ENCODE measurements at regions not wholly inside any gene's neighbourhood (a gene's known extent, or its start where the extent isn't known, plus 50 kb on each side); places are given as distances from the start of the nearest gene placed in this dataset.
A peak's percentile ranks its signal among the peaks of the same experiment; 100 is the strongest.

DNA sequence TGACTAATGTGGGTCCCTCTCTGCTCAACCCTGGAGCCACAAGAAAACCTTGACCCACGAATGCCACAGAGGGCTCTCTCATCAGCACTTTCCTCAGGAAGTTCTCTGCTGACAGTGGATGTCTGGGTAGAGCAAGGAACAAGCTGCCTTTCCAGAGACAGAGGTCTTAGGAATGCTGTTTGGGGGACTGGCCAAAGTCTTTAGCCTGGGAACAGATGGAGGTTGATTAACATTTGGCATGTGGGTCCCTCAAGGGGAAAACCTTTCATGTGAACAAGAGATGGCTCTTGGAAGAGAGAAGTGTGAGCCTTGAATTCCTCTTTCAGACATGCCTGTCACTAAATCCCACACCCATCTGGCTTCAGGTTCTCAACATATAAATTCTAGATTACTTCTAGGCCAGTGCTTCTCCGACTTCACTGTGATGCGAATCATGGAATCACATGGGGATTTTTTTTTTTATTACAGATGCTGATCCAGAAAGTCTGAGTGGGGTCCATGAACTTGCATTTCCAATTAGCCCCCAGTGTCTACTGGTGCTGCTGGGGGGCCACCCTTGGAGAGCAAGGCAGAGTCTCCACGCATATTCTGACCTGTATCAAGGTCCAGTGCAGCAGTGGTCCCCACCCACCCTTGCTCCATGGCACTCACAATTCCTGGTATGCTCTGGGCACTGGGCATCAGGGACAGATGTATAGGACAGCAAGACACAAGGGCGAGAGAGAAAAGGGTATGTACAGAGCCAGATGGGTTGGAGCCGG, 360.4 kb downstream of the CXCL12 start:
- Histone ChIP-seq H3K27ac (ENCODE audit: low read length) (no peak overlapping the region), H3K4me3 (ENCODE audit: low read length) (no peak overlapping the region), H3K4me1 (ENCODE audit: control insufficient read depth, insufficient read depth, low read length) (peaks cover 38% of the 10 kb centered on the region), H3K9me3 (replicated peaks; ENCODE audit: control insufficient read depth, low read depth, low read length) (peaks cover 8% of the 10 kb centered on the region), H3K36me3 (ENCODE audit: control insufficient read depth, insufficient read depth, low read length) (no peaks in the 10 kb centered on the region), H3K27me3 (ENCODE audit: control insufficient read depth, insufficient read depth, low read length) (no peaks in the 10 kb centered on the region)
- WGBS (ENCODE audit: insufficient coverage): 82% methylated on average over 2 of the region's 6 CpGs
- peak; percentile 60 for DNase-seq

DNA sequence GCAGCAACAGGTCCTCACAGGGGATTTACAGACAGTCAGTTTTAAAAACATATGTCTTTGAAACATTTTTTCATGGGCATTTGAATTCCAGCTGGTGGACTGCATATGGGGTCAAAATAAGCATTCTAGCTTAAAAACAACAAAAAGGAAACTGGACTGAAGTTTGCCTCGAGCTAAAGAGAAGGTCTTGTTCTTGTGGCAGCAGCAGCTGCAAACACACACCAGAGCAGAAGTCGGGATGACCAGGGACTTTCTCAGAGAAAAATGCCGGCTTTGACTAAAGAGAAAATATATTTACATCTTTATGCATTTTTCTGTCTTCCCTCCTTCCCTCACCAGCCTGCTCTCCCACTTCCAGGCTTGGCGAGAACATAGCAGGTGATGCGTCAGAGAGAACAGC, 361.4 kb downstream of the CXCL12 start:
- WGBS (ENCODE audit: insufficient coverage): no CpG with 5 or more reads among the region's 5 CpGs
- no peaks in the 10 kb centered on the region for H3K36me3 ChIP-seq (ENCODE audit: control insufficient read depth, insufficient read depth, low read length)

DNA sequence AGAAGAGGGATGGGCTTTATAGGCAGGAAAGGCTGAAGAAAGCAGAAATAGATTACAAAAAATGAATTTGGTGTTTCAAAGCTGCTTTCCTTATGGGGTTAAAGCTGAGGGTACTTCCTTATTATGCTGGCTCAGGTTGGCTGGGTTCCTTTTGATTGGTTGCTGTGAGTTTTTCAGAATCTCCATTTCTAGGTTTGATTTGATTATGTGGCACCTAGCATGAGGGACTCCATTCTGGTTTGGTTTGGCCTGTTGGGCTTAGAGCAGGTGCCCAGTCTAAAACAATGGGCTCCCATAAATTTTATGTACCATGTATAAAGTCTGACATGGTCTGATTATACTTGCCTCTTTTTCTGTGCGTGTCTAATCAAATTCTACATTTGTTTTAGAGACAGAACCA, 362.7 kb downstream of the CXCL12 start:
- H3K36me3 ChIP-seq (ENCODE audit: control insufficient read depth, insufficient read depth, low read length): no peaks in the 10 kb centered on the region
- no peak for DNase-seq
- H3K4me1 ChIP-seq (ENCODE audit: control insufficient read depth, insufficient read depth, low read length): peaks cover 36% of the 10 kb centered on the region
- H3K27me3 ChIP-seq (ENCODE audit: control insufficient read depth, insufficient read depth, low read length): no peaks in the 10 kb centered on the region
- H3K27ac ChIP-seq (ENCODE audit: low read length): no peak overlapping the region
- no CpG with 5 or more reads among the region's 1 CpG for WGBS (ENCODE audit: insufficient coverage)
- no peak overlapping the region for H3K4me3 ChIP-seq (ENCODE audit: low read length)
- H3K9me3 ChIP-seq (replicated peaks; ENCODE audit: control insufficient read depth, low read depth, low read length): peaks cover 8% of the 10 kb centered on the region

More for the DNA sequence above, 361.4 kb downstream of the CXCL12 start:
- Histone ChIP-seq H3K4me1 (ENCODE audit: control insufficient read depth, insufficient read depth, low read length) (peaks cover 36% of the 10 kb centered on the region), H3K27ac (ENCODE audit: low read length) (no peak overlapping the region), H3K27me3 (ENCODE audit: control insufficient read depth, insufficient read depth, low read length) (no peaks in the 10 kb centered on the region), H3K9me3 (replicated peaks; ENCODE audit: control insufficient read depth, low read depth, low read length) (peaks cover 8% of the 10 kb centered on the region), H3K4me3 (ENCODE audit: low read length) (no peak overlapping the region)
- DNase-seq: no peak

DNA sequence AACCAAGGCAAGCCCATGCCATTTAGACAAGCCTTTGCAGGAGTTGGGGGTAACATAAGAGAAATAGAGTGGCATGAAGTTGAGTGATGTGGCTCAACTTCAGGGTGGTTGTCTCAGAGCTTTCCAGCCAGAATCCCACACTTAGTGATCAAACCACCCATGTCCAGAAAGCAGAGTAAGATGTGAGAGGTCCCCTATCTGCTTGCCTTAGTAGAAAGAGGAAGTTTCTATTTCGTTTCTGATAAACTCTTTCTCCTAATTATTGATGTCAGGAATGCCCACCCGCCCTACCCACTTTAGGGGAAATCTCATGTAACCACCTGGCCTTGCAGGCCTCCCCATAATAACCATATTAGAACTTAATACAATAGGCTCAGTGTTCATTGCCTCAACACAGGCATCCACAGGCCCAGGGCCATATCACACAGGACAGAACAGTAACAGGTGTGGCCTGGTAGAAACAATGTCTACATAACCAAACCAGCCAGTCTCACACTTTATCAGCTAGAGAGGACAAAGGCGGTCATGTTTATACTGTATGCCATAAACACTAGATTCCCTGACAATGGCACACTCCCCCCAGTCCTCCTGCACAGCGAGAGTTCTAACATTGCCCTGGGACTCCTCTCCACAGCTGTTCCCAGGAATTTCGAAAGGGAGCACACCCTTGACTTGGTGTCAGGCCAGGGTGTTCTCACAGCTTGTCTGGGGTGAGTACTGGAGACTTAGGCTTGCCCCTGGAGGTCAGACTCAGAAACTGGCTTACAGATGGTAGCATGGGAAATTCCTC, 364.4 kb downstream of the CXCL12 start:
- H3K9me3 ChIP-seq (replicated peaks; ENCODE audit: control insufficient read depth, low read depth, low read length): peaks cover 8% of the 10 kb centered on the region
- H3K27me3 ChIP-seq (ENCODE audit: control insufficient read depth, insufficient read depth, low read length): no peaks in the 10 kb centered on the region
- peak overlapping the region; percentile 32 for H3K27ac ChIP-seq (ENCODE audit: low read length)
- H3K36me3 ChIP-seq (ENCODE audit: control insufficient read depth, insufficient read depth, low read length): no peaks in the 10 kb centered on the region
- no peak overlapping the region for H3K4me3 ChIP-seq (ENCODE audit: low read length)
- WGBS (ENCODE audit: insufficient coverage): 48% methylated on average over 2 of the region's 5 CpGs
- peaks cover 40% of the 10 kb centered on the region for H3K4me1 ChIP-seq (ENCODE audit: control insufficient read depth, insufficient read depth, low read length)
- peak; percentile 77 for DNase-seq

DNA sequence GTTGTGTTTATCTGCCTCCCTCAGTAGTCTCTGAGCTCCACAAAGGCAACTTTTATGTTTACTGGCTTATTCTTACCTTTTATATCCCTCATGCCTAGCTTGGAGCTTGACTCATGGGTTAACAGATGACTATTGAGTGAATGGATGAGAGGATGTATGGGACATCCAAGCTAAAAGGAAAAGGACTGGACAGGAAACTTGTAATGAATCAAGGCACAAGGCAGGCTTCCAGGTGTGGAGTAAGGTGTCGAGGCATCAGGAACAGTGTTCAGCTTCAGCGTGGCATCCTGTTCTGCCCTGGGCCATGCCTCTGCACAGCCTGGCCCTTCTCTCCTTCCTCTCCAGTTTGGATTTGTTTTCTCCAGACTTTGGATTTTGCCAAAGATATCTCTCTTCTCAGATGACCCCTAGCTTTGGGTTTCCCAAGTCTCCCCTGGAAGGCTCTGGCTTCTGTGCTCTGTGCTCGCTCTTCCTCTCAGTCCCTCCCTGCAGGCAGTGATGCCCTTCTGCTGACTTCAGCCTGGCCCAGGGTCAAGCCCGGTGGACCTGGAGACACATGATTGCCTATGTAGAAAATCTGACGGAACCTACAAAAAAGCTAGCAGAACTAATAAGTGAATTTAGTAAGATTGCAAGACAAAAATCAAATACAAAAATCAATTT, 367.3 kb downstream of the CXCL12 start:
- no peaks in the 10 kb centered on the region for H3K27me3 ChIP-seq (ENCODE audit: control insufficient read depth, insufficient read depth, low read length)
- H3K36me3 ChIP-seq (ENCODE audit: control insufficient read depth, insufficient read depth, low read length): no peaks in the 10 kb centered on the region
- H3K4me3 ChIP-seq (ENCODE audit: low read length): no peak overlapping the region
- 100% methylated on average over 3 of the region's 5 CpGs for WGBS (ENCODE audit: insufficient coverage)
- no peak overlapping the region for H3K27ac ChIP-seq (ENCODE audit: low read length)
- H3K9me3 ChIP-seq (replicated peaks; ENCODE audit: control insufficient read depth, low read depth, low read length): no peaks in the 10 kb centered on the region
- peaks cover 26% of the 10 kb centered on the region for H3K4me1 ChIP-seq (ENCODE audit: control insufficient read depth, insufficient read depth, low read length)
- no peak for DNase-seq

DNA sequence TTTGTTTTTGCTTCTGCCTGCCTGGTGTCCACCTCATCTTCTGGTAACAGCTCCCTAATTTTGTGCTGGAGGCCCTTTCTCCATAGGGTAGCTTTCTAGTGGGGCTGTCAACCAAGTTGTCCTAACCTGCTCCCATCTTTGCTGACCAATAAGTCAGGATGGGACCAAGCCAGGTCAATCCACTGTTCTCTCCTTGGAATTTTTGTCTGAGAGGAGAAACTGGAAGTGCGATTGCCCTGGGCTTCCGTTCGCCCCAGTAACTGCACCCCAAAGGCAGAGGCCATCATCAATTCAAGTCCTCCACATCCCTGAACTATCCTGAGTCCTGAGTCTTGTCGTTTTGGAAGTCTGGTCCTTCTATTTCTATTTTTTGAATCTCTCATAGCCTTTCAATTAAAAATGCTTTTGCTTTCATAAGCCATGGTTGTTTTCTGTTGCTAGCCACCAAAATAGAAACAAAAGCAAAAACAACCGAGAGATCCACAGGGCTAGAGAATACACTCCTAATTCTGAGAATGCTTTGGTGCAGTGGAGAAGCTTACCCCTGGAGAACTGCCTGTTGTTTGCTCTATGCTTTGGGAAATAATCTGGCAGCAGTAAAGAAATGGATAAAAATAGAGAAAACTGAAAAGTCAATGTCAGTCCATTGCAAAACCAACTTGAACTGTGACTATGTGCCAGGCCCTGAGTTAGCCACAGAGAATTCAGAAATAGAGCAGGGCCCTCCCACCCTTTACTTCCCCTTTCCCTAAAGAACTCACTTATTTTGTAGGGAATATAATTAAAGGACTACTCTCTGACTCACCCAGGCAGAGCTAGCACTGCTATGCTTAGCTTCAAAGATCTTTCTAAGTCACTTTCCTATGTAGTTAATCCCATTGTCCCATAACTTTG, 368.1 kb downstream of the CXCL12 start:
- Histone ChIP-seq H3K36me3 (ENCODE audit: control insufficient read depth, insufficient read depth, low read length) (no peaks in the 10 kb centered on the region), H3K27me3 (ENCODE audit: control insufficient read depth, insufficient read depth, low read length) (no peaks in the 10 kb centered on the region), H3K4me3 (ENCODE audit: low read length) (no peak overlapping the region), H3K27ac (ENCODE audit: low read length) (no peak overlapping the region), H3K9me3 (replicated peaks; ENCODE audit: control insufficient read depth, low read depth, low read length) (no peaks in the 10 kb centered on the region), H3K4me1 (ENCODE audit: control insufficient read depth, insufficient read depth, low read length) (peaks cover 21% of the 10 kb centered on the region)
- no CpG with 5 or more reads among the region's 5 CpGs for WGBS (ENCODE audit: insufficient coverage)
- DNase-seq: peak; percentile 66

DNA sequence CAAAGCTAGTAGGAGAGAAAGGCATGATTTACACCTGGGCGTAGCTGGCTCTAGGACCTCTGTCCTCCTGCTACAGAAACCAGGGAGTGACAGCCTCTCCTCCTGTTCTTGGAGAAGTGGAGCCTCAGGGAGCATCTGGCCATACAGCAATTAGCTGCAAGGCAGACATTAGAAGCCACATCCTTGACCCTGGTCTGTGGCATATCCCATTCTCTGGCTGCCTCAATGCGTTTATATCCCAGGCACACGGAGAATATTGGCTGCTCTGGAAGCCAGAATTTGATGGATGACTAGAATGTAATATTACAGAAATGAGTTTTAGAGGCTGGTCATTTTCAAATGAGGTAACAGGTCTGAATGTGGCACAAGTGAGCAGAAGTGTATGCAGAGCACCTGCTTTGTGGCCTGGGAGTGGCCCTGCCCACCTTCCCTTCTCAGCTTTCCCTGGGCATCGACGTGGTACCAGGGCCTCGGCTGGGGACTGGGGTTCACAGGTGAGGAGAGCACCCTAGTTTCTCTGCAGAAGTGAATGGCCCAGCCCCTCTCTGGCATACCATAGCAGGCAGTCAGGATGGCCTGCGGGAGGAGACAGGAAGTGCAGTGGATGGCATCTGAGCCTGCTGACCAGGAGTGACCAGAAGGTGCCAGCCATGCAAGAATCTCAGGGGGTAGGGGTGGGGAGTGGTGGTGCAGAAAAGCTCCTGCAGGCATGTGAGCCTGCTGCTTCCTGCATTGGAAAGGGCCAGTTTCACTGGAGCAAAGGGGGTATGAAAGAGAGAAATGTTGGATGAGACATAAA, 367.2 kb upstream of the ZNF32 start:
- Histone ChIP-seq H3K27ac (ENCODE audit: low read length) (no peak overlapping the region), H3K27me3 (ENCODE audit: control insufficient read depth, insufficient read depth, low read length) (no peaks in the 10 kb centered on the region), H3K9me3 (replicated peaks; ENCODE audit: control insufficient read depth, low read depth, low read length) (no peaks in the 10 kb centered on the region), H3K4me3 (ENCODE audit: low read length) (no peak overlapping the region), H3K36me3 (ENCODE audit: control insufficient read depth, insufficient read depth, low read length) (no peaks in the 10 kb centered on the region), H3K4me1 (ENCODE audit: control insufficient read depth, insufficient read depth, low read length) (peaks cover 16% of the 10 kb centered on the region)
- DNase-seq: no peak
- 69% methylated on average over 4 of the region's 7 CpGs for WGBS (ENCODE audit: insufficient coverage)

DNA sequence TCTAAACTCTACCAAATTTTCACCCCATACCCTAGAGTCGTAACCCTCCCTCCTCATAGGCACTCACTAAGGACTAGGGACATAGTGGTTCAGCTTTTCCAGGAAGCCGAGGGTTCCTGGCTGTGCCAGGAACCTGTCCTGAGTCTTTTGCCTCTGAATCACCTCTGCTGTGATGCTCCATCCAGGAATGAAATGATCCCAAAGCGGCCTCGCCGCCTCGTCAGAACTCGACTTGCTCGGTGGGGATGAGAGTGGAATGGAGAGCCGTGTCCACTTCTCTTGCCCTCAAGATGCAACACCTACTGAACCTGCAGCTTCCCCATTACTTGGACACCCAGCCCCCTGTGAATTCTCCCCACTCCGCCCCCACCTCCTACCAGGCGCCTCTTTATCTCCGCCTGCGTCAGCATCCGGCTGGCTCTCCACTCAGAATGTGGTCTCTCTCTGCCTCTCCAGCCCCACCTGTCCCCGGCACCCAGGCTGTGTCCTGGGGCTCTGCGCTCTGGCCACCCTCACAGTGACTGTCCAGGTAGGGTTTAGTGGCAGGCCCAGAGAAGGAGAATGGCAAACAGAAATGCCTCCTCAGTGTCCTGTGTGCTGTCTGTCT, 366.1 kb upstream of the ZNF32 start:
- no peak for DNase-seq
- Histone ChIP-seq H3K27me3 (ENCODE audit: control insufficient read depth, insufficient read depth, low read length) (no peaks in the 10 kb centered on the region), H3K4me1 (ENCODE audit: control insufficient read depth, insufficient read depth, low read length) (peaks cover 16% of the 10 kb centered on the region), H3K36me3 (ENCODE audit: control insufficient read depth, insufficient read depth, low read length) (no peaks in the 10 kb centered on the region), H3K4me3 (ENCODE audit: low read length) (no peak overlapping the region), H3K27ac (ENCODE audit: low read length) (no peak overlapping the region), H3K9me3 (replicated peaks; ENCODE audit: control insufficient read depth, low read depth, low read length) (no peaks in the 10 kb centered on the region)
- 87% methylated on average over 9 of the region's 16 CpGs for WGBS (ENCODE audit: insufficient coverage)

DNA sequence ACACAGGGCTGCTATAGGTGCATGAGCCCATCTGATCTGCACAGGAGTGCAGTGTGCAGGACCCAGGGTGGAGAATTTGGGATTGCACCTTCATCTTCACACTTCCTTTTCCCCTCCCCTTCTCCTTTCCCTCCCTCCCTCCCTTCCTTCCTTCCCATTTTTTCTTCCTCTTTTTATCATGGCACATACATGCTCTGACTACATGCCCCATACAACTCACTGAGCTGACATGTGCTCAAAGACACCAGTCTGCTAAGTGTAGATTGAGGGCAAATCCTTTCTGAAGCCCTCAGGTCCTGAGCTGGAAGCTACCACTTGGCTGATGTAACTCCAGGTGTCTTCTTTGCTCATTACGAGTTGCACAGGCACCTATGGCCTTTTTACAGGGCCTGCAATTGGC, 365.3 kb upstream of the ZNF32 start:
- WGBS (ENCODE audit: insufficient coverage): 59% methylated on average over 1 of the region's 1 CpG
- Histone ChIP-seq H3K9me3 (replicated peaks; ENCODE audit: control insufficient read depth, low read depth, low read length) (no peaks in the 10 kb centered on the region), H3K27ac (ENCODE audit: low read length) (no peak overlapping the region), H3K4me1 (ENCODE audit: control insufficient read depth, insufficient read depth, low read length) (peaks cover 21% of the 10 kb centered on the region), H3K36me3 (ENCODE audit: control insufficient read depth, insufficient read depth, low read length) (no peaks in the 10 kb centered on the region), H3K27me3 (ENCODE audit: control insufficient read depth, insufficient read depth, low read length) (no peaks in the 10 kb centered on the region), H3K4me3 (ENCODE audit: low read length) (no peak overlapping the region)
- DNase-seq: no peak

Measured in muscle of leg (tissue), 3 donors.